Astrocyte of the spinal cord (primary cell): ENCODE measurements at regions not wholly inside any gene's neighbourhood (a gene's known extent, or its start where the extent isn't known, plus 50 kb on each side); places are given as distances from the start of the nearest gene placed in this dataset.

Experiments used
- DNase-seq: peaks from one replicate; pipeline ENCODE4 v3.0.0; 2011; ENCODE audit warnings: low read depth, low spot score
- H3K4me3 ChIP-seq: 2 replicates; pipeline ENCODE4 v1.5.1; 2011; ENCODE audit warnings: low read depth, mild to moderate bottlenecking, low read length, moderate library complexity
- CTCF ChIP-seq: IDR thresholded peaks from 2 replicates; pipeline ENCODE4 v1.5.1; 2012; ENCODE audit warnings: low read depth, mild to moderate bottlenecking, low read length, inconsistent platforms
- in situ Hi-C: cut with HindIII; loops from 2 replicates; pipeline ENCODE4 v1.10.0; 2017; ENCODE audit warnings: low sequenced_read_pairs

DNA sequence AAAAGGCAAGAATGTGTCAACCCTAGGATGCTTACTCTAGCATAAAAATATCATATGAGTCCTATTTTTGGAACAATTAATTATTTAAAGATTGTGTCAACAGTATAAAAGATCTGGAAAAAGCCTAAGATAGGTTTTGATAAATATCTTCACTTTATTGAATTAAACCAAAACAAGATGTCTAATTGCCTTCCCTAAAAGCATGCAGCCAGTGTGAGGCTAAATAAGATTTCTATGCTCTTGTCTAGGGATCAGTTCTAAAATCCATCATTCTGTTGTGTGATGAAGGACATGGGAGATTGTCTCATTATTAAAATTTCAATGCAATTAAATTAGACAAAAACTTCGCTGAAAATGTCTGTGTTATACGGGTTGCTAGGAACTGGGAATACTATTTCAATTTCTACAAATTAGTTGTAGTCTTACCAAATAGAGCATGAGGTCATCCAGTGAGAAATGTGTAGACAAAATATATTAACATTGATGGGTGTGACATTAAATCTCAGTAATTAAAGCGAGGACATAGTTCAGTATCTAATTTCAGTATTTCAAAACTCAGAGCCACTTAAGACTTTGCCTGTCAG lies 535.6 kb upstream of the FSIP2 start:
- no peak for TF ChIP-seq CTCF
- in situ Hi-C loops, result no loop called here

DNA sequence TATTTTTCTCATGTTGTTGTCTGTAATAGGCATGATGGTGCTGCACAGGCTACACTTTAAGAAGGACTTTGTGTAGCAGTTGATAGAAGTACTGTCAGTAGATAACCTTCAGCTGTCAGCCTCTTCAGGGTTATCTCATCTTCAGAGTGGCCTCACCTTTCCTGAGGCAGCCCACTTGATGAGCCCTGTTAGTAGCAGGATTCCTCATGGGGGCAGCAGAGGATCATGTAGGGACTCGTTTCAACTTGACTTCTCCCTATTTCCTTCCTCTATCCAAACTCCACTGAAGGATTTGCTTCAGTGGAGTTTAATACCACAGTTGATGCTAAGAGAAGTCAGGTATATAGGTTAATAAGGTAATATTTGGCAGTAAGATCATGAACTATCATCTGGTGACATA lies 530.3 kb upstream of the FSIP2 start:
- no peak overlapping the region for H3K4me3 ChIP-seq
- DNase-seq, result peak; percentile 50
- TF ChIP-seq CTCF, result peak; percentile 68
- in situ Hi-C loops, result no loop called here

More for the DNA sequence above, 535.6 kb upstream of the FSIP2 start:
- no peak for DNase-seq
- H3K4me3 ChIP-seq, result no peak overlapping the region

DNA sequence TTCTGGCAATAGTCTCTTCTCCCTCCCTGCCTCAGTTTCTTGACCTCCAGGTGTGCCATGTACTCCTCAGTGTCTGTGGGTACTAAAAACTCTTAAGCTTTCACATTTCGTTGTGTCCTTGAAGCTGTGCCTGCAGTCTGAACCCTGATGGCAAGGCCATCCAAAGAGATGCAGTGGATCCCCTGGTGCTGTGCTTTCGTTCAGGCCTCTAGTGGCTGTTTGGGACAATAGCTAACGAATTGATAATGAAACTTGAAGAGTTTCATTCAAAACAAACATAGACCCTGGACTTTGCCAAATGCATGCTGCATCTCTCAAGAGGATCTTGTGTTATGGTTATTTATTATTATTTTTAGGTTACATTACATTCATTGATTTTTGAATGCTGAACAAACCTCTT lies 523.1 kb upstream of the FSIP2 start:
- no peak overlapping the region for H3K4me3 ChIP-seq
- no peak for DNase-seq
- no peak for TF ChIP-seq CTCF
- in situ Hi-C loops, result no loop called here

DNA sequence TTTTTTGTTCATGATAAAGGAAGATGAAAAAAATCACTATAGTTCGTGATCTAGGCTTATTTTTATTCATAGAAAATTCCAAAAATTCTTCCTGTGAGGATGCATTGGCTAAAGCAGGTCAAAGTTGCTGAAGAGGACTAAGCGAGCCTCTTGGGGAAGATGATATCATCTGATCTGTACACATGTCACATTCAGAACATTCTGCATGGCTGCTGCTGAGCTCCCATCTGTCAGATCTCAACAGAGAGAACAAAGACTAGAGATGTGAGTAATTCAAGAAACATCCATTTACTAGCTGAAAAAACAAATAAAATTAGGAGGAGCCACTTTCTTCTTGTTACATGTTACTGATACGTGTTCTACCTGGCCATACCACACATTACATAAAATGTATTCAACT lies 518.6 kb upstream of the FSIP2 start:
- TF ChIP-seq CTCF, result no peak
- peak; percentile 16 for DNase-seq
- H3K4me3 ChIP-seq, result no peak overlapping the region
- in situ Hi-C loops, result no loop called here

DNA sequence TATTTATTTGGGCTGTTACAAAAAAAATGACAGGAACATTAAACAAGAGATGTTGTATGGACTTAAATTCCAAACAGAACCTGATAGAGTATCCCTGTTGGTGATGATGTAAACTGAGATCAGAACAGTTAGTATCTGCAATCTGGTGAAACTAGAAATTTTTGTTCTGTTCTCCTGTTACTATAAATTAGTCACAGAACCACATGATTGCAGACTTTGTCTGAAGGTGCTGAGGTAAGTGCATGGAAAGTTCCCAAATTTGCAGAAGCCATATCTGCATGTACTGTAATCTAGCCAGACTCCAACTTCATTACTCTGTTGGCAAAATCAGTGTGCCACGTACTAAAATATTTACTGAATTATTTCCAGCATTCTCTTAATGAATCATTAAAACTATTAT lies 516.3 kb upstream of the FSIP2 start:
- in situ Hi-C loops, result no loop called here
- DNase-seq, result no peak
- H3K4me3 ChIP-seq, result no peak overlapping the region
- no peak for TF ChIP-seq CTCF

- TF ChIP-seq CTCF, result no peak
- in situ Hi-C loops, result no loop called here
- no peak for DNase-seq
- no peak overlapping the region for H3K4me3 ChIP-seq
Observed at GRCh38 chr2:185227391-185227790, 511.2 kb upstream of the FSIP2 start.

- in situ Hi-C loops, result no loop called here
Observed at GRCh38 chr2:185239491-185239890, 499.1 kb upstream of the FSIP2 start.

More at GRCh38 chr2:185239491-185239890, 499.1 kb upstream of the FSIP2 start:
- H3K4me3 ChIP-seq, result no peak overlapping the region
- TF ChIP-seq CTCF, result no peak
- DNase-seq, result no peak
